ENCODE measurements at regions not wholly inside any gene's neighbourhood (a gene's known extent, or its start where the extent isn't known, plus 50 kb on each side); places are given as distances from the start of the nearest gene placed in this dataset.

DNA sequence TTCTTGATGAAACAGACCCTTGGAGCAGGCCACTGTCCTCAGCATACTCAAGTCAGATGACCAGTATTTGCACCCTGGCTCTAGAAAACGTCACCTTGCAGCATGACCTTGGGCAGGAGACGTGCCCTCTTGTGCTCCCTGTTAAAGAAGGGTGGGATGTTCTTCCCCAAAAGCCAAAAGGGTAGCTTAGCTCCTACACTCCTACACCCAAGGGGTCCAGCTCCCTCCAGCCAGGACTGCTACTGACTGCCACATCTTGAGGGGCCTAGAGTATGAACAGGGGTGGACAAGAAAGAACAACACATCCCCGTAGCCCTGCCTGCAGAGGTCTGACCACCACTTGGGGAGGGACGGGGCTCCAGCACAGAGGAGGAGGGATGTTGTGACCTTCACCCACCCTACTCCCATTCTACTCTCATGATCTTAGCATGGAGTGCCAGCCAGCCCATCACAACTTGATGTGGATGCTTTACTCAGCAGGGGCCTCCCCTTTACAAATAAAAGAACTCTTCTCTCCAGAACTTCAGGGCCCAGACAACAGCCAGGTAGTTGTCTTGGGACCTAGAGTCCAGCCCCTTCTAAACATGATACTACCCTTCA is 165.3 kb upstream of the ZMIZ1 start:
- no peak for DNase-seq

DNA sequence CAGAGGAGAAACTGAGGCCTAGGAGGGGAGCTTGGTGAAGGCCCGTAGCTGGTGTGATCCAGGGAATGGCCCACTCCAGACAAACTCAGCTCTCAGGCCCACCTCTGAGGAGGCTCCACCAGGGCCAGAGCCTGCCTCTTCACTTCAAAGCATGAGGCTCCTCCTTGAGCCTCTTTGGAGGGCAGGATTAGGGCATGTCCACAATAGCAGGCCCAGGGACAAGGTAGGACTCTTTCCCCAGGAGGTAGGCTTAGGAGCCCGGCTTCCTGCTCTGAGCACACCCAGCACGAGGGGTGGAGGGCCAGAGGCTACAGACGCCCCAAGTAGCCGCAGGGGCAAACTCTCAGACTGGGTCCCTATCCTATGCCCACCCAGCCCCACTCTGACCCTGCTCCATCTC is 164.6 kb upstream of the ZMIZ1 start:
- no peak for DNase-seq

DNA sequence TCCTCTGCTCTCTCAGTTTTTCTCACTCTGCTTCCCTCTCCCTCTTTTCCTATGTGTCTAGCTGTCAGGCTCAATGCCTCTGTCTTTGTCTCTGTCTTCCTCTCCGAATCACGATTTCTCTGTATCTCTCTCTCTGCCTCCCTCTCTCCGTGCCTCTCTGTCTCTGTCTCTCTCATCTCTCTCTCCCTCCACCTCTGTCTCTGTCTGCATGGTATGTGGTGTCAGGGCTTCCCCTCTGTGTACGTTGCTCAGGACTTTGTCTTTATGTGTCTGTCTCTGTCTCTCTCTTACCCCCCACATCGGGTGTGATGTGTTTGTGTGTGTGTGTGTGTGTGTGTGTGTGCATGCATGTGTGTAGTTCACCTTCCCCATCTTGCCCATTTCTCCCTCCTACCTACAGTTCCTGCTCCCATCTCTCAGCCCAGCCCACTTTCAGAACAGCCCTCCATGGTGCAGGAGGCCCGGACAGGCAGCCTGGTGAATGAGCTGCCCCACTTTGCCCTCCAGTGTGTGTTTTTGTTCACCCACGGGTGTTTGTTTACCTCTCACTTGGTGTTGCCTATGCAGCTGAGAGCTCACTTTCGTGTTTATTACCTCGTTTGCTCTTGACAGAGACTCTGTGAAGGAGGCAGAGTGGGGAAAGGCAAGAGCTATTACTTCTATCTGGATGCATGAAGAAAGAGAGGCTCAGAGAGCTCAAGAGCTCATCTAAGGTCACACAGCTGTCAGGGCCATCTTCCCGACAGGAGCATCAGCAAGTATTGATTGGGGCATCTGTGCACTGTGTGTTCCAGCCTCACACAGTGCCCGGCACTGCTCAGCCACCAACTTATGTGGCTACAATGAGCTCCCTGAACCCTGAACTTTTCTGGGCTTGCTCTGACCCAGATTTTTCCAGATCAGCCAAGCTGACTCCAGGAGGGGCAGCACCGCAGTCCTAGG is 163.5 kb upstream of the ZMIZ1 start:
- no peak for DNase-seq

DNA sequence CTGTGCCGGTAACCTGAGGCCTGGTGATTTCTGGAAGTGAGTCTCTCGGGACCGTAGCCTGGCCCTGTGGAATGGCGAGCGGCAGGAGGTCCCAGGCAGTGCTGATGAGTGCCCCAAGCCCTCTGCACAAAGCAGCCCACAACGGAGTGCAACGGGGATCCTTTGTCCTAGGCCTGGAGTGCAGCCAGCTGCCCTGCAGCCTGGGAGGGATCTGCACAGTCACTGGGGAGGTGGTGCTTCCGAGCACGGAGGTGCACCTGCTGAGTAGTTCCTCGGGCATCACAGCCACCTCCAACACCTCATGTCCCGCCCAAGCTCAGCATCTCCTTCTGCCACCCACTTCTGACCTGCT is 162.8 kb upstream of the ZMIZ1 start:
- DNase-seq: no peak

DNA sequence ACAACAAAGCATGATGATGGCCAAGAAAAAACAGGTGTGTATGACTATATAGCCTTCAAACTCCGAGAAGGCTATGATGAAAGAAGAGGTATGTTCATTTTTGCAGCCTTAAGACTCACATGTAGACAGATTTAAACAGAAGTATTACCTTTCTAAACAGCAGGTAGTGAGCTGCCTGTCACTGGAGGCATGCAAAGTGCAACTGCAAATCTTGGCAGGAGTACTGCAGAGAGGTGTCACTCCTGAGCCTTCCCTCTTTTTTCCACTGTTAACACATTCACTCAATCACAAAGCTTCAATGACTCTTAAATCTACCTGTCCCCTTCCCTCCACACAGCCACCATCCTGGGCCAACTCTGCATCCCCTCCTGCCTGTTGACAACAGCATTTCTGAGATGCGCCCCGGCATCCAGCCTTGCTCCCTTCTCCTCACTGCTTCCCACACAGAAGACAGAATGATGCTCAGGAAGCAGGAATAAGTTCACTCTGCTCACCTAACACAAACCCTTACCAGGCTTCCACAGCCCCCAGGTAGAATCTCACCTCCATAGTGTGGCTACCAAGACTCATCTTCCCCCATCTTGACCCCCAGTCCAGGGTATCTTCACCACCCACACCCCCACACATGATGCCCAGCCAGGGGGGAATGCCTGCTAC is 161.9 kb upstream of the ZMIZ1 start:
- no peak for DNase-seq

GRCh38 chr10:78907551-78908211 is 161.1 kb upstream of the ZMIZ1 start:
- no peak for DNase-seq

DNA sequence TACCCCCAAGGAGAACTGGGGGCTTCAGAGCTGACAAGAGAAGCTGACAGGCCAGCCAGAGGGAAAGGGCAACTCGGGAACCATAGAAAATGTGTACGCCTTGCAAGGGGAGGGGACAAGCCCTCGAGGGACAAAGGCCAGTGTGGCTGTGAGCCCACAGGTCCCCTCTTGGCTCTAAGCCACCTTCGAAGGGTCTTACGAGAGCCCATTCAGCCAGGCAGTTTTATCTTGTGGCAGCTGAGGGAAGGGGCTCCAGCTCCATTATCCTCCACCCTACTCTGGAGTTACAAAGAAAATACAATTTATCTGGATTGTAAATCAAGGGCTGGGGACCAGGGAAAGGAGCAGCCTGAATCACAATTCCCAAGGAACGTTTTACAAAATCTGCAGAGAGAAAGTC is 159.5 kb upstream of the ZMIZ1 start:
- no peak for DNase-seq

GRCh38 chr10:78910021-78910420 is 158.7 kb upstream of the ZMIZ1 start:
- DNase-seq: no peak

DNA sequence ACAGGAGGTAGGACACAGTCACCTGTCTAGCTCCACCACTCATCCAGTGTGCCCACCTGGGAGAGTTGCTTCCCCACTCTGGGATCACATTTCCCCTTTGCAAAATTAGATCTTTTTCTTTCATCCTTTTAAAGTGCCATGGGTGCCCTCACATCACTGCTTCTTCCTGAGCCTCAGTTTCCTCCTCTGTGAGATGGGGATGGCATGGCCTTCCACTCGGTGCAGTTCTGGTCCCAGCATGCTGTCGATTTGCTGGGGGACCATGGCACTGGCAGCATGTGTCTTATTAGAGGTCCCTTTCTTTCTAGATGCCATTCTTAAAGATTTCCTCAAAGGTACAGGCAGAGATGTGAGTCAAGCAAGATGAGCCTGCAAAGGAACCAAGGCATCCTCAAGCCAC is 158.3 kb upstream of the ZMIZ1 start:
- DNase-seq: no peak

- DNase-seq: no peak
Measured at GRCh38 chr10:78910886-78911285, 157.9 kb upstream of the ZMIZ1 start.

DNA sequence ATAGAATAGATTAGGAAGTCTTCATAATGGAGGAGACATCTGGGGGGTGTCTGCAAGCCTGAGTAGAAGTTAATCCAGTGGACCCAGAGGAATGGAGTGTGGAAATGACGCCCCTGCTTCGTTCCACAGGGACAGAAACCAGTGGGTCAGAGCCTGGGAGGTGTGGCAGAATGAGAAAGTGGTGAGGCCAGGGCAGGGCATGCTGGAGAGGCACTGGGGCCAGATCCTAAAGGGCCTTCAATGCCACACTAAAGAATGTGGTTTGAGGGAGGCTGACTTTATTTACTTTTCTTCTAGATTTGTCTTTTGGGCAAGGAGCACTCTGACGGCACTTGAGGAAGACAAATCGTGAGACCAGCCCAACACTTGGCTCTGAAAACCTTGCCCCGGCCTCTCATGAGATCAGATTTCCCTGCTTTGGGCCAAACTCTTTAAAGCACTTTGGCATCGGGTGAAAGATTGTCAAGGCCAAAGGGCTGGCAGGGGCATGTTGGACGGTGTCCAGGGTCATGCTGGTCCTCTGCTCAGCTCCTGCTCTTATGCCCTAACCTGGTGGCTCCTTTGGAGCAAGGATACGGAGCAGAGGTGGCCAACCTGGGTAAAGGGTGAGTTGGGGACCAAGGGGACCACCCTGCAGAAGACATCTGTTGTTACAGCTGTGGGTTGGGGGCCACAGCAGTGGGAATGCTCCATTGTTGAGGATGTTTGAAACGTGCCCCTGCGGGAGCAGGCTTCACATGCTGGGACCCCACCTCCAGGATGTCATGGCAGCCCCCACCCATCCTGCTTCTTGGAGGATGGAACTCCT is 157.0 kb upstream of the ZMIZ1 start:
- DNase-seq: no peak

DNA sequence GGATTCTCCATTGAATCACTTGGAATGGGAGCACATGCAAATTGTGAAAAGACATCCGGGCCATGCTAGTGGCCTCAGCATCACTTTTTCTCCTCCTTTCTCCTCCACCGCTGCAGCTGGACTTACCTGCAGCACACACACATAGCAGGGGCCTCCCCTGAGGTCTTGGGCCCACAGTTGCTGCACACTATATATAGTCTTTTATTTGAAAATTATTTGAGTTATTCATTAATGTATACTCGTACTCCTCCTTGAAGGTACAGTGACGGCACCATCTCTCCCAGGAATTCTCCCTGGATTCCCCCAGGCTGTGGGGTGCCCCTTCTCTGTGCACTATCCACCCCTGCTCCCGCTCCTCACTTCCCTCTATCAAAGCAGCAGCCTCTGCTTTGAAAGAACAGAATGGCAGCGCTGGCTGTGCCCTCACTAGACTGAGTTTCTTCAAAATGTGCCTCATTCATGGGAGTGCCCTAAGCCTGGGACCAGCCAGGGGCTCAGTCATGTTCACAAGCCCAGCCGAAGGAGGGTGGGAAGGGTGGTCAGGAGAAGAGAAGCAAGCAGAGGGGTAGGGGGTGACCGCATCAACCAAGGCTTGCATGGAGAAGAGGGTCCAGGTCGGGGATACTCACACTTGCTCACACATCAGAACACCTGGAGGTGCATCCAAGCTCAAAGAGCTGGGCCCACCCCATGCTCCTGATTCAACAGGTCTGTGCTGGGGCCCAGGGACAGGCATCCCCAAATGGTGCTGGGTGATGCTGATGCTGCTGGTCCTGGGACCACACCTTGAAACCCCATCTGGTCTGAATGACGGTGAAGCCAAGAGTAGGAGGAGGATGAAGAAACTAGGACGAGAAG is 156.2 kb upstream of the ZMIZ1 start:
- no peak for DNase-seq

GRCh38 chr10:78913219-78914059 is 155.3 kb upstream of the ZMIZ1 start:
- DNase-seq: no peak

- no peak for DNase-seq
Measured at GRCh38 chr10:78914060-78914378, 154.7 kb upstream of the ZMIZ1 start.

- no peak for DNase-seq
Measured at GRCh38 chr10:78914502-78915189, 154.1 kb upstream of the ZMIZ1 start.

- DNase-seq: no peak
Measured at GRCh38 chr10:78915190-78915518, 153.6 kb upstream of the ZMIZ1 start.

DNA sequence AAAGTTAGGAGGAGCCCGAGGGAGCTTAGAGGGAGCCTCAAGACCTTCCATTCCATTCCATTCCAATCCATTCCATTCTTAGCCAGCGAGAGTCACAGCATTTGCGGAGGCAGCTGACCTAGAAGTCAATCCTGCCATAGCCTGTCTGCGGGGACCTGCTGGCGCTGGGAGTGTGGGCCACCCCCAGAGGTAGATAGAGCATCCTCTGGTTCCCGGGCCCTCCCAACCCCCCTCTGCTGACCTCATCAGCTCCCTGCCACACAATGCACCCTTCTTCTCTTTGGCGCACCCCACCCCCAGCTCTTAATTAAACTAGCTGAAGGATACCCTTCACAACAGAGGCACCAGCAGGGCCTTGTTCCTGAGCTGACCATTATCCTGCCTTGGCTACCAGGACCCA is 152.5 kb upstream of the ZMIZ1 start:
- no peak for DNase-seq

DNA sequence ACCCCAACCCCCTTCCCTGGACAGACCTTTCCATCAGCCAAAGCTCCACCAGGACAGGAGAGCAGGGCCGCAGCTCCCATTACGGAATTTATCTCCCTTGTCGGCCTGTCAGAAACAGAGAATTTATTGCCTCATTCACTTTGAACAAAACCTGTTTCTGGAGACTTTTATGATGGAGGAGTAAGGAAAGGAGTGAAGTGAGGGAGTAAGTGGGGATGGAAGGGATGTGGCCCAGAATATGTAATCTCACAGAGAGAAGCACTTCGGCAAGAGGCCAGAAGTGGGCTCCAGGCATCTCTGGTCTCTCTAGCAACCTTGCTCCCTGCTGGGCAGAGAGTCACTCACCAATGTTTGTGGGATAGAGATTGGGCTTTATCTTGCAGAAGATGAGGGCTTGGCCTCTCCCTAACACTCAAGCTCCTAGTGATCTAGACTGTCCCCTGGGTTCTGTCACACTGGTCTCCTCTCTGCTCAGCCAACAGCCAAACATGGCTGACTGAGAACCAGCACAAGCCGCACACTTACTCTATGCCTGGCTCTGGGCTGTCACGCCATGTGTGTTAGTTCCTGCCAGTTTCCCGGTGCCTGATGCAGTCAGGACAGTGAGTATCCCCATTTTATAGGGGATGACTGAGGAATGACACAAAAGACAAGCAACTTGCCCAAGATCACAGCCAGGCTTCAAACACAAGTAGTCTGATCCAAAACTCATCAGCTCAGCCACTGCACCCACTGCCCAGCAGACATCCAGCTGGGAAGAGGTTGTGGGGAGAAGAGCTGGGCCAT is 149.4 kb upstream of the ZMIZ1 start:
- no peak for DNase-seq

- no peak for DNase-seq
Measured at GRCh38 chr10:78920011-78920410, 148.8 kb upstream of the ZMIZ1 start.

DNA sequence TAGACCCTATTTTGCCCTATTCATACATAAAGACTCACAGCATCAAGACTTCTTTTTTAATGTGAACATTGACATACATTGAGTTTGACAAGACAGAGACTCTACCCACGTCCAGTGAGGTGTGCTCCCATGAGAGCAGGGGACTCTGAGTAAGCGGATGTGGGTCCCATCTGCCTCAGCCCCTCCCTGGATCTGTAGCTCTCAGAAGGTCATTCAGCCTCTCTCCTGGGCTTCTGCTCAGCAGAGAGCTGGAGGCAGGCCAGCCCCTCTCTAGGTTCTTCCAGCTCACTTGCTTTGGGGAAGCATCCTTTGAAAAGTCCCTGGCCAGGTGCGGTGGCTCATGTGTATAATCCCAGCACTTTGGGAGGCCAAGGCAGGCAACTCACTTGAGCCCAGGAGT is 146.9 kb upstream of the ZMIZ1 start:
- no peak for DNase-seq
